GM10266 (cell line): ENCODE measurements at regions not wholly inside any gene's neighbourhood (a gene's known extent, or its start where the extent isn't known, plus 50 kb on each side); places are given as distances from the start of the nearest gene placed in this dataset.

Experiments
- DNase-seq: peaks from one replicate; pipeline ENCODE4 v3.0.0; 2012; ENCODE audit errors: extremely low spot score
- CTCF ChIP-seq: IDR thresholded peaks from 2 replicates; pipeline ENCODE4 v1.5.1; 2012; ENCODE audit warnings: mild to moderate bottlenecking, low read depth; ENCODE audit not compliant: control insufficient read depth, insufficient read depth; ENCODE audit errors: missing control alignments

- TF ChIP-seq CTCF, result no peak
- DNase-seq, result no peak
Observed at GRCh38 chr4:96145601-96146000, 305.7 kb downstream of the PDHA2 start.

- DNase-seq, result no peak
- no peak for TF ChIP-seq CTCF
Observed at GRCh38 chr4:96146686-96147085, 306.8 kb downstream of the PDHA2 start.

GRCh38 chr4:96149894-96150293 lies 310.0 kb downstream of the PDHA2 start:
- no peak for DNase-seq
- TF ChIP-seq CTCF, result no peak

- DNase-seq, result no peak
- no peak for TF ChIP-seq CTCF
Observed at GRCh38 chr4:96150466-96150865, 310.6 kb downstream of the PDHA2 start.

GRCh38 chr4:96152824-96153223 lies 312.9 kb downstream of the PDHA2 start:
- DNase-seq, result no peak
- TF ChIP-seq CTCF, result no peak

GRCh38 chr4:96154676-96155075 lies 314.8 kb downstream of the PDHA2 start:
- no peak for DNase-seq
- TF ChIP-seq CTCF, result no peak

- DNase-seq, result no peak
- no peak for TF ChIP-seq CTCF
Observed at GRCh38 chr4:96162636-96163035, 322.7 kb downstream of the PDHA2 start.

- no peak for DNase-seq
- no peak for TF ChIP-seq CTCF
Observed at GRCh38 chr4:96164814-96165351, 325.0 kb downstream of the PDHA2 start.
